ENCODE measurements at regions not wholly inside any gene's neighbourhood (a gene's known extent, or its start where the extent isn't known, plus 50 kb on each side); places are given as distances from the start of the nearest gene placed in this dataset.
A peak's percentile ranks its signal among the peaks of the same experiment; 100 is the strongest.

DNA sequence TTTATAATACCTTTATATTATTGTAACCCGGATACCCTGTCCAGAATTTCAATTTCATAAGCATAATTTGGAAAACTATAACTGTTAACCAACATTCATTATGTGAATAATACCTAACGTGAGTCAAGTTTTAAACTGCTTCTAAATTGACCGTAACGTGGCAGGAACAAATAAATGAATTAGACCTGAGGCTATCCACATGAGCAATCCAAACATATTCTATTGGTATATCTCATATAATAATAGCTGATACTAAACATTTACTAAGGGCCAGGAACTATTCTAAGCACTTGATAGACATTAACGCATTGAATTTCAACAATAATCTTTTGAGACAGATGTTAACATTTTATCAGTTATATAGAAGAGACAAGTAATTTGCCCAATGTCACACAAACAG, 276.4 kb downstream of the MEF2C start:
- Histone ChIP-seq H4K20me1 (ENCODE audit: insufficient read depth, low read length) (no peaks in the 10 kb centered on the region), H3K36me3 (replicated peaks; ENCODE audit: insufficient read depth, low read length) (no peaks in the 10 kb centered on the region), H3K4me3 (ENCODE audit: low read length) (no peak overlapping the region), H3K9ac (ENCODE audit: low read length) (no peak overlapping the region), H3K79me2 (ENCODE audit: low read length) (no peaks in the 10 kb centered on the region), H3K4me1 (ENCODE audit: low read length) (no peaks in the 10 kb centered on the region), H3K27ac (ENCODE audit: low read length) (no peak overlapping the region), H3F3A (ENCODE audit: insufficient read depth, low read length) (no peaks in the 10 kb centered on the region), H3K9me2 (replicated peaks; ENCODE audit: insufficient read depth, low read length) (no peaks in the 10 kb centered on the region), H3K27me3 (replicated peaks; ENCODE audit: insufficient read depth, low read length) (no peaks in the 10 kb centered on the region), H3K9me3 (replicated peaks; ENCODE audit: insufficient read depth, low read length) (no peaks in the 10 kb centered on the region), H3K4me2 (ENCODE audit: low read depth, low read length) (no peak overlapping the region), H2AFZ (ENCODE audit: low read length) (no peak overlapping the region)
- no peak for DNase-seq
- TF ChIP-seq EZH2 (optimal IDR thresholded peaks at IDR 0.05; ENCODE audit: low read depth, low read length) (no peak), EZH2phosphoT487 (IDR thresholded peaks at IDR 0.05; ENCODE audit: low read length) (no peak), CTCF (IDR thresholded peaks at IDR 0.05; ENCODE audit: low read length) (no peak)

DNA sequence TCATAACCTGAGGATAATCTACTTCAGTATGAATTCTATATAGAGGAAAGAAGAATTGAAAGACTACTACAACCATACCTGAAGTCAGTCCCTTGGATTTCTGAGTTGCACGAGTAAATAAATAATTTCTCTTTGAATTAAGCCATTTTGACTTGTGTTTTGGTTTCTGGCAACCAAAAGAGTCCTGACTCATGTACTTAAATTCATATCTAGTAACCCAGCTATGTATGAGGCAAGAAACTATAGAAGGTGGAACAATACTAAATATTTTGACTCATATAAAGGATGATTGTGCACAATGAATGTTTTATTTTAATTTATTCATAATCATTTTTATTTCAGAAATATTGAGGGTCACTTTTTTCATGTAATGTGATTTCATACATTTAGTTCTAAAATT, 276.8 kb downstream of the MEF2C start:
- Histone ChIP-seq H3F3A (ENCODE audit: insufficient read depth, low read length) (no peaks in the 10 kb centered on the region), H3K9ac (ENCODE audit: low read length) (no peak overlapping the region), H3K27me3 (replicated peaks; ENCODE audit: insufficient read depth, low read length) (no peaks in the 10 kb centered on the region), H3K4me2 (ENCODE audit: low read depth, low read length) (no peak overlapping the region), H3K27ac (ENCODE audit: low read length) (no peak overlapping the region), H4K20me1 (ENCODE audit: insufficient read depth, low read length) (no peaks in the 10 kb centered on the region), H3K79me2 (ENCODE audit: low read length) (no peaks in the 10 kb centered on the region), H3K36me3 (replicated peaks; ENCODE audit: insufficient read depth, low read length) (no peaks in the 10 kb centered on the region), H3K4me3 (ENCODE audit: low read length) (no peak overlapping the region), H3K9me3 (replicated peaks; ENCODE audit: insufficient read depth, low read length) (no peaks in the 10 kb centered on the region), H2AFZ (ENCODE audit: low read length) (no peak overlapping the region), H3K4me1 (ENCODE audit: low read length) (no peaks in the 10 kb centered on the region), H3K9me2 (replicated peaks; ENCODE audit: insufficient read depth, low read length) (no peaks in the 10 kb centered on the region)
- no peak for DNase-seq
- TF ChIP-seq CTCF (IDR thresholded peaks at IDR 0.05; ENCODE audit: low read length) (no peak), EZH2 (optimal IDR thresholded peaks at IDR 0.05; ENCODE audit: low read depth, low read length) (no peak), EZH2phosphoT487 (IDR thresholded peaks at IDR 0.05; ENCODE audit: low read length) (no peak)

GRCh38 chr5:88602584-88602983, 280.4 kb downstream of the MEF2C start:
- peak; percentile 31 for DNase-seq
- Histone ChIP-seq H3K27me3 (replicated peaks; ENCODE audit: insufficient read depth, low read length) (no peaks in the 10 kb centered on the region), H2AFZ (ENCODE audit: low read length) (no peak overlapping the region), H4K20me1 (ENCODE audit: insufficient read depth, low read length) (no peaks in the 10 kb centered on the region), H3K4me2 (ENCODE audit: low read depth, low read length) (no peak overlapping the region), H3K9me3 (replicated peaks; ENCODE audit: insufficient read depth, low read length) (no peaks in the 10 kb centered on the region), H3F3A (ENCODE audit: insufficient read depth, low read length) (no peaks in the 10 kb centered on the region), H3K79me2 (ENCODE audit: low read length) (no peaks in the 10 kb centered on the region), H3K9ac (ENCODE audit: low read length) (no peak overlapping the region), H3K4me3 (ENCODE audit: low read length) (no peak overlapping the region), H3K4me1 (ENCODE audit: low read length) (no peaks in the 10 kb centered on the region), H3K27ac (ENCODE audit: low read length) (no peak overlapping the region), H3K36me3 (replicated peaks; ENCODE audit: insufficient read depth, low read length) (no peaks in the 10 kb centered on the region), H3K9me2 (replicated peaks; ENCODE audit: insufficient read depth, low read length) (no peaks in the 10 kb centered on the region)
- TF ChIP-seq EZH2 (optimal IDR thresholded peaks at IDR 0.05; ENCODE audit: low read depth, low read length) (no peak), EZH2phosphoT487 (IDR thresholded peaks at IDR 0.05; ENCODE audit: low read length) (no peak), CTCF (IDR thresholded peaks at IDR 0.05; ENCODE audit: low read length) (peak; percentile 56)

Data from MM.1S (cell line).